GM21423 (cell line): ENCODE measurements at regions not wholly inside any gene's neighbourhood (a gene's known extent, or its start where the extent isn't known, plus 50 kb on each side); places are given as distances from the start of the nearest gene placed in this dataset.

Source experiments
- ATAC-seq: cut with Tn5 transposase; IDR thresholded peaks from one replicate; pipeline ENCODE4 v1.9.1; 2021; ENCODE audit warnings: mild to moderate bottlenecking, moderate library complexity; ENCODE audit not compliant: unreplicated experiment

GRCh38 chr2:64312622-64313397 lies 141.2 kb upstream of the LGALSL start:
- ATAC-seq = no peak

DNA sequence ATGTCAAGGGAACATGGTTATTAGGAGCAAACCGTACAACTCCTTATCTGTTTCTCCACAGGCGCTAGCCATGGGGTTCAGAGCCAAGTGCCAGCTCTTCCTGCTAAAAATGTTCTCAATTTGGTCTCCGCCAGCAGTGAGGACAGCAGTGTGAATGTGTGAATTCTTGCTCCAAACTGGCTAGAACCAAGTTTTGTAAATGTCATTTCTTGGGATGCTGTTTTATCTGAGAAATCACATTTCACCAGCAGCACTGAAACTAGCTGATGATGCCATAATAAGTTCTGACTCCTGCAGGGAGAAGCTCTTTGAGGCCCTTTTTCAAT lies 140.6 kb upstream of the LGALSL start:
- no peak for ATAC-seq

- ATAC-seq = no peak
Measured at GRCh38 chr2:64315291-64315960, 138.5 kb upstream of the LGALSL start.

DNA sequence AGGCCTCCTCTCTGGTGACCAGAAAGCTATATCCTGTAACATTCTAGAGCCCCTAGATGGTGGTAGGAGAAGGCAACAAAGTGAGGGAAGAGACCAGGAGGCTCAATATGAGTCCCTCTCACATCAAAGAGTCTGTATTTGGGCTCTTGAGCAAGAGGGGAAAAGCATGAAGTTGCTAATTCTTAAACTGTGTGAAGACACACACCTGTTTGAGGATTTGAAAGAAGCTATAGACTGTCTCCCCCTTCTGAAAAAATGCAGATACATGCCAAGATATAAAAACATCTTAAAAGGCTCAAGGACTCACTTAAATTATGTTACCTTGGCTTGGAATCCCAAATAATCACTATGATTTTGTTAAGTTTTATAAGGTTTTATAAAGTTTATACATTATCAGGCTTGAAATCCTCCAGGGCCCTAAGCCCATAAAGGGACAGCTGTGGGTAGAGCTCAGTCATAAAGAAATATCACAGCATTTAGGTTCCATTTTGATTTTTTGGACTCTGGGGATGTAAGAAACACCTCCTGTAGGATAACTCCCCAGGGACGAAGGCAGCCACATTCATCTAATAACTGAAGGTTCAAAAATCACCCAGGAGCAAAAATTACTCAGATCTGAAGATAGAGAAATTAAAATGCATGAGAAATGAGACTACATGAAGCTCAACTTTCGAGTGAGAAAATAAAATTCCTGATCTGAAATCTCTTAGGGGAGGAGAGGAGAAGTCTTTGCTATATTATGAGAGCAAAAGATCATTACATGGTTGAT lies 136.1 kb upstream of the LGALSL start:
- ATAC-seq = no peak

GRCh38 chr2:64318476-64318748 lies 135.6 kb upstream of the LGALSL start:
- ATAC-seq = no peak

DNA sequence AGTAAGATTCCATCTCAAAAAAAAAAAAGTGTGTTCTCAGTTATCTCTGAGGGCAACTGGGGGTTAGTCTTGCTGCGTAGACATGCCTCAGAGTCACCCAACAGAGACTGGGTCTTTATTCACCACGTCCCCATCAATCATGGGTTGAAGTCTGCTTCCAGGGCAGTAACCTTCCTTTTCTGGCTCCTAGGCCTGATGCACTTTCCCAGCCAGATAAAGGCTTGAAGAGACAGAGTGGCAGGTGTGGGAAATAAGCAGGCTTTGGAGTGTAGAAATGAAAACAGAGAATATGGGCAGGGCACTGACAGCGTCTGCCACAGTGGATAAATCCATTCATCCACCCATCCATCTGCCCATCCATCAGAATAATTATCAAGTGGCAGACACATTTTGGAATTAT lies 134.1 kb upstream of the LGALSL start:
- ATAC-seq = no peak

GRCh38 chr2:64322433-64322832 lies 131.5 kb upstream of the LGALSL start:
- no peak for ATAC-seq

GRCh38 chr2:64323197-64323596 lies 130.8 kb upstream of the LGALSL start:
- no peak for ATAC-seq

GRCh38 chr2:64324746-64325410 lies 129.1 kb upstream of the LGALSL start:
- no peak for ATAC-seq

- ATAC-seq = peak; percentile 4
Measured at GRCh38 chr2:64325477-64325851, 128.5 kb upstream of the LGALSL start.

GRCh38 chr2:64325852-64326577 lies 127.9 kb upstream of the LGALSL start:
- ATAC-seq = peak; percentile 88

- ATAC-seq = no peak
Measured at GRCh38 chr2:64326578-64327050, 127.3 kb upstream of the LGALSL start.

DNA sequence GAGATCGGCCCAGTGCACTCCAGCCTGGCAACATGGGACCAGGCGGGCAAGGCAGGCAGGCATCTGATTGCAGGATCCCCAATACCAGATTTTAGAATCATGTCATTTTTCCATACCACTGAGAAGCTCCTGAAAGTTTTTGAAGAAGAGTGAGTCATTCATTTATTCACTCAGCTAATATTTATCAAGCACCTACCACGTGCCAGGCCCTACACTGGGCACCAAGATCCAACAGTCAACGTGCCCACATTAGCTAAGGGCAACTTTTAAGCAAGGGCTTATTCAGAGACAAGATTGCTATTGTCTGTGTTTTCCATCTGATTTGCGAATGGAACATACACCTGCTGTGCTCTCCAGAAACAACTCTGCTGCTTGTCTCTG lies 126.8 kb upstream of the LGALSL start:
- no peak for ATAC-seq

DNA sequence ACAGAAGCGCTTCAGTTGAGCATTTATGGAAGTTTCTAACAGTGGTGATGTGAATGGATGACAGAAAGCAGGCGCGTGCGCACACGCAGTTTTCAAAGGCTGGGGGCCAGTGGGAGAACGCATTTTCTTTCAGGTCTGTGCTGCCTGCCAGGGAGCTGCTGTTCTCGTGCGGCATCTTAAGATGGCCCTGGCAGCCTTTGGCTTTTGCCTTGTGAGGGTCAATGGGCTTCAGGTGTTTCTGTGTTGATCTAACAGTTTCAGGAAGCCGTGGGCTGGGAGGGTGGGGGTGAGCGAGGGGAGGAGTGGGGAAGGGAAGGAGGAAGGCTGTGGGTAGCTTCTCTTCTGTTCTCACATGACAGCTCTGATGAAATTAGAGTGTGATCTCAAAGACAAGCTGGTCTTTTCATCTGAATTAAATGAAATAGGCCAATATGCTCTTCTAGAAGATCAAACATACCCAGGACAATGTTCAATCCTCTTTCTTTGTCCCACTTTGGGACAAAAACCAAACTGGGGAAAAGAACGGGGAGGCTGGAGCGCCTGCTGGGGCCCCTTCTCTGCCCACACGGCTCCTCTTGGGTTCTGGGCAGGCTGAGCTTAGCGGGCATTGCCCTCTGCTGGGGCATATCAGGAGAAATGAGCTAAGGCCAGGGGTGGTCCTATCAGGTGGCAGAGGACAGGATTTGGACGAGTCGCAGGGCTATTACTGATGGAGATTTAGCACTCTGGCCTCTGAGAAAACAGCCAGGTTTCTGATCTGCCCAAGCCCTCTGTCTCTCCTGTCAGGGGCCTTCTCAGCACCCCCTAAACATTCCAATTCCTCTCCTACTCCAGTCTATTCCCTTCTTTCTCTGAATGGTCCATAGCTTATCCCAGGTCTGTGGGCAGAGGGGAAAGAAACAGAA lies 126.2 kb upstream of the LGALSL start:
- ATAC-seq = no peak

DNA sequence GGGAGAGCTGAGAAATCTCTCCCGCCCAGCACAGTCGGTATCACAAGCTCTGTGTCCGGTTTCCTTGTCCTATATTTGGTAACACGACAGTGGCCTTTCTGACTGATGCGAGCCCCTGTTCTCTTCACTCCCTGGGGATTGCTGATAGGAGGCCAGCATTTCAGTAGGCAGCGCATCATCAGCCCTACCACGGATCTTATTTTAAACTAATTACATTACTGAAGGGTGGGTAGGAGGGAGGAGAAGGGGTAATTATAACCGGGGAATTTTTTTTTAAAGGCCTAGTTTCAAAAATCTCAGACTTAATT lies 125.6 kb upstream of the LGALSL start:
- no peak for ATAC-seq

- no peak for ATAC-seq
Measured at GRCh38 chr2:64328756-64329155, 125.2 kb upstream of the LGALSL start.

DNA sequence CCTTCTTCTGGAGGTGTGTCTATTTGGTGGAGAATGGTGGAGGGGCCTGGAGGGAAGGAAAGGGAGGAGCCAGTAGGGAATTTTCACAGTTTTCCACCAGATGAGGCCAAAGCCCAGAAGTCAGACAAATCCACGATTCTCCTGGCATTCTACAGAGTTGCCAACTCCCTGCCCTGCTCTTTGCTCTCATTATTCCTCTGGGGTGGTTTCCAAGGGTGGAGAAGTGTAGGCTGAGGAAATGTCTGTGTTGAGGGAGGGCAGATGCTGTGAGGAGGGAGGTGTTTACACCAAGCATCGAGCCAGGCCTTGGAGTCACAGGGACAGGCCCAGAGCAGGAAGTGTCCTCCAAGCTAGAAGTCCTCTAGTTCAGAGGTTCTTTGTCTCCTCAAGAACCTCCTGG lies 124.1 kb upstream of the LGALSL start:
- no peak for ATAC-seq

DNA sequence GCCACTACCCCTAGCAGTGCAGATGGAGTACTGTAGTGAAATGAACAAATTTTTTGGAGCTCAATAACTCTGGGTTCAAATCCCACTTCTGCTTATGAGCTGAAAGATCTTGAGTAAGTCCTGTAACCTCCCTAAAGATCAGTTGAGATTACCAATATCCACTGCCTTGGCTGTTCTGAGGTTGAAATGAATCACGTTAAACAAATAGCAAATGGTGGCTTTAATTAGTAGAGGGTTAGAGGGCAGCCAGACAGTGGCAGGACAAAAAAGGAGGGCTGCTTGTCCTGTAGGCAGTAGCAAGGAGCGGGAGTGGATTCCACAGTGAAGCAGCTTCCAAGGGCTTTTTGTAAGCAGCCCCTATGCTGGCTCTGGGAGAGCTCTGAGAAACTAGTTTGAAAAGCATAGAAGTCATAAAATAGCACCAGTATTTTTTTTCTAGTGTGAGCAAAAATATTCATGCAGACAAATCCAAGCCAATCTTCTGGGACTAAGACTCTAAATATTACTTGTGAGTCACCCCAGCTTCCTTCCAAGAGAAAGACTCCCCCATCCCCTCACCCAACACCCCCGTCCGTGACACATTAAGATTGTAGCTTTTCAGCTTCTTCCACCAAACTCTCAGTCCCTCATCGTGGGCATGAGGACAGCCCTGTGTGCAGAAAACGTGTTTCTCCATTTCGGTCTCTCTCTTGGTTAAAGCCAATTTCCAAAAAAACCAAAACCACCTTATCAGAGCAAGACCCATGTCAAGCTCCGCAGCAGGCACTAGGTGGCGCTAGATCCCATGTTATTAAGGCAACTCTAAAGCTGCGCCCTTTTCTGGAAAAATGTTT lies 123.5 kb upstream of the LGALSL start:
- no peak for ATAC-seq

DNA sequence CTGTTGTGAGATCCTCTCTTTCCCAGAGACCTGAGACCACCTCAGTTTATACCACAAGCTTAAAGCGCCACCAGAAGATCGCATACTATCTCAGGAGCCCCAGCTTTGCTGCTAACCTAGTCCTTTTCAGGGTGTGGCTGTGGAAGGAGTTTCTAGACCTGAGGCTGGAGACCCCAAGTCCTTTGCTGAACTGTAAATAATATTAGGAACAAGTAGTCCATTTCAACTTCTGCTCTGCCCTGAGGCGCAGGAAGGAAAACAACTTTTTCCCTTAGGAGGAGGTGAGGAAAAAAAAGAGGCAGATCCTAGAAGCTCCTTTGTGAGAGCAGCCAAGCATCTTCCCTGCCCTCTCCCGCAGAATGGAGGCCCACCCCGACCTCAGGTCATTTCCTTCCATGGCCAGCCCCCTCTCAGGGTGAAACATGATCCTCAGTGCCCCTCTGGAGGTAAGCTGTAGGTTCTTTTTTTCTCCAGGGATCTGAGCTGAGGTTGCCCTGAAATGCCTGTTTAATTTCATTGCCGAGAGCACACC lies 122.8 kb upstream of the LGALSL start:
- ATAC-seq = no peak
